ENCODE measurements at regions not wholly inside any gene's neighbourhood (a gene's known extent, or its start where the extent isn't known, plus 50 kb on each side); places are given as distances from the start of the nearest gene placed in this dataset.

DNA sequence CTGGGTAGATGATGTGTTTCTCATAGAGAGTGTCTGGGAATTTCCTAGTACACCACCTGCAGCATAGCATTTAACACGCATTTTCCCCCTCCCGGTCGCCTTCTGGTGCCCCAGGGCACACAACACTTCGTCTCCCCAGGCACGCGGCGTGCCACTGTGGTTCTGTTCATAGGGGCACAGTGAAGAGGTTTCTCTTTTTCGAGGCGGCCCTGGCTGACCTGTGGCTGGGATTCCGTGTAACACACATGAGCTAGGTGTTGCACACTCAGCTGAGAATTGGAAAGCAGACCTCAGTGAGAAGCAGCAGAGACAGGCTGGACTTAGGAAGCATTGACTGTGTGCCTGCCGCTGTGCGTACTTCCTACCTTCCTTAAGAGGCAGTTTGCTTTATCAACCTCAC lies 214.3 kb upstream of the SHH start:
- Histone ChIP-seq H3K27ac (ENCODE audit: extremely low read length, insufficient read depth, low read length) (no peak overlapping the region), H3K27me3 (ENCODE audit: control insufficient read depth in 1 of 2, insufficient read depth in 2 of 2, low read length in 2 of 2) (peaks cover 6 to 52% of the 10 kb centered on the region in 2 experiments; a peak in 3 of 5 replicates), H3K4me2 (ENCODE audit: low read depth, low read length) (no peak overlapping the region), H3K9ac (ENCODE audit: insufficient read depth, low read depth, low read length) (no peak overlapping the region), H3K4me1 (ENCODE audit: insufficient read depth, low read length) (no peaks in the 10 kb centered on the region), H2AFZ (ENCODE audit: low read length) (no peak overlapping the region), H3K9me3 (ENCODE audit: low read length) (no peaks in the 10 kb centered on the region), H3K36me3 (replicated peaks in 1 of 2; ENCODE audit: control insufficient read depth in 1 of 2, insufficient read depth in 2 of 2, low read length in 2 of 2) (no peaks in the 10 kb centered on the region), H3K4me3 (replicated peaks in 1 of 3; ENCODE audit: insufficient read depth in 1 of 3, low read depth in 2 of 3, low read length in 3 of 3) (no peak overlapping the region), H4K20me1 (ENCODE audit: insufficient read depth, low read length) (no peaks in the 10 kb centered on the region), H3K79me2 (ENCODE audit: insufficient read depth, low read length) (no peaks in the 10 kb centered on the region)
- FAIRE-seq (no peak), ATAC-seq (no peak), DNase-seq (ENCODE audit: low spot score) (no peak)
- ChIA-PET CTCF (ENCODE audit: low intra/inter-chr PET ratio, low total read pairs) (no interaction called here), POLR2A (no interaction called here)
- TF ChIP-seq ZNF530 (CRISPR knock-in tag; IDR thresholded peaks at IDR 0.05; ENCODE audit: low read depth) (no peak), CREB1 (IDR thresholded peaks at IDR 0.05) (no peak), CREB1 (CRISPR knock-in tag; IDR thresholded peaks at IDR 0.05) (no peak), EEA1 (CRISPR knock-in tag; IDR thresholded peaks at IDR 0.05; ENCODE audit: borderline replicate concordance) (no peak), SSRP1 (CRISPR knock-in tag; IDR thresholded peaks at IDR 0.05) (no peak), ZNF329 (CRISPR knock-in tag; IDR thresholded peaks at IDR 0.05; ENCODE audit: low read depth) (no peak), ONECUT2 (CRISPR knock-in tag; IDR thresholded peaks at IDR 0.05) (no peak), ZNF431 (CRISPR knock-in tag; IDR thresholded peaks at IDR 0.05; ENCODE audit: borderline replicate concordance, low read depth) (no peak), ZNF589 (CRISPR knock-in tag; conservative IDR thresholded peaks at IDR 0.05) (no peak), NR1H2 (CRISPR knock-in tag; IDR thresholded peaks at IDR 0.05; ENCODE audit: borderline replicate concordance, low read depth) (no peak), CHD2 (IDR thresholded peaks at IDR 0.05; ENCODE audit: low read depth, low read length) (no peak), GLI4 (CRISPR knock-in tag; IDR thresholded peaks at IDR 0.05; ENCODE audit: borderline replicate concordance) (no peak), ZFP62 (CRISPR knock-in tag; IDR thresholded peaks at IDR 0.05) (no peak)
- TF ChIP-seq, protein P1, sequence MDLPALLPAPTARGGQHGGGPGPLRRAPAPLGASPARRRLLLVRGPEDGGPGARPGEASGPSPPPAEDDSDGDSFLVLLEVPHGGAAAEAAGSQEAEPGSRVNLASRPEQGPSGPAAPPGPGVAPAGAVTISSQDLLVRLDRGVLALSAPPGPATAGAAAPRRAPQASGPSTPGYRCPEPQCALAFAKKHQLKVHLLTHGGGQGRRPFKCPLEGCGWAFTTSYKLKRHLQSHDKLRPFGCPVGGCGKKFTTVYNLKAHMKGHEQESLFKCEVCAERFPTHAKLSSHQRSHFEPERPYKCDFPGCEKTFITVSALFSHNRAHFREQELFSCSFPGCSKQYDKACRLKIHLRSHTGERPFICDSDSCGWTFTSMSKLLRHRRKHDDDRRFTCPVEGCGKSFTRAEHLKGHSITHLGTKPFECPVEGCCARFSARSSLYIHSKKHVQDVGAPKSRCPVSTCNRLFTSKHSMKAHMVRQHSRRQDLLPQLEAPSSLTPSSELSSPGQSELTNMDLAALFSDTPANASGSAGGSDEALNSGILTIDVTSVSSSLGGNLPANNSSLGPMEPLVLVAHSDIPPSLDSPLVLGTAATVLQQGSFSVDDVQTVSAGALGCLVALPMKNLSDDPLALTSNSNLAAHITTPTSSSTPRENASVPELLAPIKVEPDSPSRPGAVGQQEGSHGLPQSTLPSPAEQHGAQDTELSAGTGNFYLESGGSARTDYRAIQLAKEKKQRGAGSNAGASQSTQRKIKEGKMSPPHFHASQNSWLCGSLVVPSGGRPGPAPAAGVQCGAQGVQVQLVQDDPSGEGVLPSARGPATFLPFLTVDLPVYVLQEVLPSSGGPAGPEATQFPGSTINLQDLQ (CRISPR knock-in tag; IDR thresholded peaks at IDR 0.05) = no peak
- TF ChIP-seq, protein P2, sequence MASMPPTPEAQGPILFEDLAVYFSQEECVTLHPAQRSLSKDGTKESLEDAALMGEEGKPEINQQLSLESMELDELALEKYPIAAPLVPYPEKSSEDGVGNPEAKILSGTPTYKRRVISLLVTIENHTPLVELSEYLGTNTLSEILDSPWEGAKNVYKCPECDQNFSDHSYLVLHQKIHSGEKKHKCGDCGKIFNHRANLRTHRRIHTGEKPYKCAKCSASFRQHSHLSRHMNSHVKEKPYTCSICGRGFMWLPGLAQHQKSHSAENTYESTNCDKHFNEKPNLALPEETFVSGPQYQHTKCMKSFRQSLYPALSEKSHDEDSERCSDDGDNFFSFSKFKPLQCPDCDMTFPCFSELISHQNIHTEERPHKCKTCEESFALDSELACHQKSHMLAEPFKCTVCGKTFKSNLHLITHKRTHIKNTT (CRISPR knock-in tag; IDR thresholded peaks at IDR 0.05) = no peak
- TF ChIP-seq, protein P3, sequence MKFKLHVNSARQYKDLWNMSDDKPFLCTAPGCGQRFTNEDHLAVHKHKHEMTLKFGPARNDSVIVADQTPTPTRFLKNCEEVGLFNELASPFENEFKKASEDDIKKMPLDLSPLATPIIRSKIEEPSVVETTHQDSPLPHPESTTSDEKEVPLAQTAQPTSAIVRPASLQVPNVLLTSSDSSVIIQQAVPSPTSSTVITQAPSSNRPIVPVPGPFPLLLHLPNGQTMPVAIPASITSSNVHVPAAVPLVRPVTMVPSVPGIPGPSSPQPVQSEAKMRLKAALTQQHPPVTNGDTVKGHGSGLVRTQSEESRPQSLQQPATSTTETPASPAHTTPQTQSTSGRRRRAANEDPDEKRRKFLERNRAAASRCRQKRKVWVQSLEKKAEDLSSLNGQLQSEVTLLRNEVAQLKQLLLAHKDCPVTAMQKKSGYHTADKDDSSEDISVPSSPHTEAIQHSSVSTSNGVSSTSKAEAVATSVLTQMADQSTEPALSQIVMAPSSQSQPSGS (CRISPR knock-in tag; IDR thresholded peaks at IDR 0.05) = no peak
- TF ChIP-seq, protein P4, sequence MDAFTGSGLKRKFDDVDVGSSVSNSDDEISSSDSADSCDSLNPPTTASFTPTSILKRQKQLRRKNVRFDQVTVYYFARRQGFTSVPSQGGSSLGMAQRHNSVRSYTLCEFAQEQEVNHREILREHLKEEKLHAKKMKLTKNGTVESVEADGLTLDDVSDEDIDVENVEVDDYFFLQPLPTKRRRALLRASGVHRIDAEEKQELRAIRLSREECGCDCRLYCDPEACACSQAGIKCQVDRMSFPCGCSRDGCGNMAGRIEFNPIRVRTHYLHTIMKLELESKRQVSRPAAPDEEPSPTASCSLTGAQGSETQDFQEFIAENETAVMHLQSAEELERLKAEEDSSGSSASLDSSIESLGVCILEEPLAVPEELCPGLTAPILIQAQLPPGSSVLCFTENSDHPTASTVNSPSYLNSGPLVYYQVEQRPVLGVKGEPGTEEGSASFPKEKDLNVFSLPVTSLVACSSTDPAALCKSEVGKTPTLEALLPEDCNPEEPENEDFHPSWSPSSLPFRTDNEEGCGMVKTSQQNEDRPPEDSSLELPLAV (CRISPR knock-in tag; conservative IDR thresholded peaks at IDR 0.05; ENCODE audit: low read depth) = no peak
- TF ChIP-seq, protein P5, sequence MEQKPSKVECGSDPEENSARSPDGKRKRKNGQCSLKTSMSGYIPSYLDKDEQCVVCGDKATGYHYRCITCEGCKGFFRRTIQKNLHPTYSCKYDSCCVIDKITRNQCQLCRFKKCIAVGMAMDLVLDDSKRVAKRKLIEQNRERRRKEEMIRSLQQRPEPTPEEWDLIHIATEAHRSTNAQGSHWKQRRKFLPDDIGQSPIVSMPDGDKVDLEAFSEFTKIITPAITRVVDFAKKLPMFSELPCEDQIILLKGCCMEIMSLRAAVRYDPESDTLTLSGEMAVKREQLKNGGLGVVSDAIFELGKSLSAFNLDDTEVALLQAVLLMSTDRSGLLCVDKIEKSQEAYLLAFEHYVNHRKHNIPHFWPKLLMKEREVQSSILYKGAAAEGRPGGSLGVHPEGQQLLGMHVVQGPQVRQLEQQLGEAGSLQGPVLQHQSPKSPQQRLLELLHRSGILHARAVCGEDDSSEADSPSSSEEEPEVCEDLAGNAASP (CRISPR knock-in tag; IDR thresholded peaks at IDR 0.05; ENCODE audit: borderline replicate concordance) = no peak
- WGBS (ENCODE audit: low lambda C conversion rate) = 45% methylated on average over 8 of the region's 12 CpGs
- BruUV-seq (replicated peaks) = no TSS peak
- in situ Hi-C loops (cut with HindIII; ENCODE audit: extremely low pct_ligation_motif_present, low pct_unique_long_range_greater_than_20kb) (no loop called here), intact Hi-C loops (cut with micrococcal nuclease; ENCODE audit: unreplicated experiment) (no loop called here)

Measured in HepG2 (cell line).